ENCODE measurements at regions not wholly inside any gene's neighbourhood (a gene's known extent, or its start where the extent isn't known, plus 50 kb on each side); places are given as distances from the start of the nearest gene placed in this dataset.
"Not testable (repeated sequence)": the region's sequence is repeated elsewhere in the genome, so short reads cannot be mapped to it uniquely, and the experiment has no call there.

GRCh38 chr4:81673961-81674360 lies 202.3 kb upstream of the RASGEF1B start:
- no peak for DNase-seq (ENCODE audit: low read depth)

GRCh38 chr4:81668328-81668727 lies 196.6 kb upstream of the RASGEF1B start:
- not testable (repeated sequence) for DNase-seq (ENCODE audit: low read depth)

GRCh38 chr4:81667539-81667938 lies 195.8 kb upstream of the RASGEF1B start:
- DNase-seq (ENCODE audit: low read depth) = no peak

GRCh38 chr4:81666491-81666890 lies 194.8 kb upstream of the RASGEF1B start:
- DNase-seq (ENCODE audit: low read depth) = no peak

- DNase-seq (ENCODE audit: low read depth) = no peak
These were observed 193.9 kb upstream of the RASGEF1B start for GRCh38 chr4:81665649-81666048.

GRCh38 chr4:81665045-81665444 lies 193.3 kb upstream of the RASGEF1B start:
- no peak for DNase-seq (ENCODE audit: low read depth)

- DNase-seq (ENCODE audit: low read depth) = no peak
These were observed 192.4 kb upstream of the RASGEF1B start for GRCh38 chr4:81664079-81664478.

GRCh38 chr4:81663368-81663767 lies 191.7 kb upstream of the RASGEF1B start:
- no peak for DNase-seq (ENCODE audit: low read depth)

- no peak for DNase-seq (ENCODE audit: low read depth)
These were observed 187.3 kb upstream of the RASGEF1B start for GRCh38 chr4:81659051-81659450.

- DNase-seq (ENCODE audit: low read depth) = no peak
These were observed 180.4 kb upstream of the RASGEF1B start for GRCh38 chr4:81652069-81652478.

GRCh38 chr4:81651243-81651899 lies 179.7 kb upstream of the RASGEF1B start:
- DNase-seq (ENCODE audit: low read depth) = no peak

- no peak for DNase-seq (ENCODE audit: low read depth)
These were observed 179.0 kb upstream of the RASGEF1B start for GRCh38 chr4:81650606-81651242.

- peak; percentile 19 for DNase-seq (ENCODE audit: low read depth)
These were observed 177.0 kb upstream of the RASGEF1B start for GRCh38 chr4:81648576-81649275.

- DNase-seq (ENCODE audit: low read depth) = no peak
These were observed 175.7 kb upstream of the RASGEF1B start for GRCh38 chr4:81647388-81647787.

- DNase-seq (ENCODE audit: low read depth) = no peak
These were observed 170.8 kb upstream of the RASGEF1B start for GRCh38 chr4:81642543-81642942.

- no peak for DNase-seq (ENCODE audit: low read depth)
These were observed 167.5 kb upstream of the RASGEF1B start for GRCh38 chr4:81639248-81639647.

- DNase-seq (ENCODE audit: low read depth) = no peak
These were observed 167.0 kb upstream of the RASGEF1B start for GRCh38 chr4:81638698-81639097.

GRCh38 chr4:81635739-81636138 lies 164.0 kb upstream of the RASGEF1B start:
- DNase-seq (ENCODE audit: low read depth) = no peak

- no peak for DNase-seq (ENCODE audit: low read depth)
These were observed 163.3 kb upstream of the RASGEF1B start for GRCh38 chr4:81634766-81635549.

GRCh38 chr4:81634165-81634564 lies 162.5 kb upstream of the RASGEF1B start:
- DNase-seq (ENCODE audit: low read depth) = no peak

GRCh38 chr4:81632581-81633299 lies 161.0 kb upstream of the RASGEF1B start:
- peak; percentile 47 for DNase-seq (ENCODE audit: low read depth)

Measured in Daoy (cell line).